GM23248 (cell line): ENCODE measurements at regions not wholly inside any gene's neighbourhood (a gene's known extent, or its start where the extent isn't known, plus 50 kb on each side); places are given as distances from the start of the nearest gene placed in this dataset.

Experiments
- EZH2 ChIP-seq: fragments of 200-600 bp; sonication (generic); IDR thresholded peaks from 2 replicates; pipeline ENCODE4 v1.6.1; 2018; ENCODE audit warnings: antibody characterized with exemption, mild to moderate bottlenecking; ENCODE audit not compliant: insufficient read depth, poor library complexity, severe bottlenecking
- EZH2phosphoT487 ChIP-seq: fragments of 200-600 bp; sonication (generic); IDR thresholded peaks from 2 replicates; pipeline ENCODE4 v1.6.1; 2018; ENCODE audit warnings: antibody characterized with exemption, moderate library complexity, mild to moderate bottlenecking, low read depth; ENCODE audit not compliant: insufficient read depth

DNA sequence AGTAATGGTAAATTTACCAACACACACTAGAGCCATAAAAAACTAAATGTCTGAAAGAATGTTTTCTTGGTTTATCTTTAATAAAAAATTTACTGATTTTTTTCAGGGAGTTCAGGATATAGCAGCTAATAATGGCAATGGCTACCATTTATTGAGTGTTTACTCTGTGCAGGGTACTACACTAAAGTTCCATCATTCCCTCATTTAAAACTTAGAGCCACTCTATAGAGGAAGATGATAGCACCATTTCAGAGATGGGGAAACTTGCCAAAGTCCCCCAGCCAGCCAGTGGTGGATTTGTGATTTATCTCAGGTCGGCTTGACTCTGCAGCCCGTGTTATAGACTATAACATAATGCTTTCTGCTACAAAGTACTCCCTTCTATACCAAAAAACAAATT, 86.6 kb downstream of the LSMEM1 start:
- TF ChIP-seq EZH2: no peak
- TF ChIP-seq EZH2phosphoT487: no peak
